ENCODE measurements at regions not wholly inside any gene's neighbourhood (a gene's known extent, or its start where the extent isn't known, plus 50 kb on each side); places are given as distances from the start of the nearest gene placed in this dataset.

- no peaks in the 10 kb centered on the region for H3K4me1 ChIP-seq (ENCODE audit: control insufficient read depth in 2 of 2, insufficient read depth in 2 of 2, low read length in 2 of 2)
- no peaks in the 10 kb centered on the region for H3K36me3 ChIP-seq (ENCODE audit: control insufficient read depth in 2 of 2, insufficient read depth in 2 of 2, low read length in 1 of 2)
- no peak for DNase-seq (ENCODE audit: low read depth in 6 of 9, low spot score in 9 of 9)
- WGBS = 98% methylated on average over 4 of the region's 4 CpGs
- H3K27me3 ChIP-seq (ENCODE audit: control insufficient read depth in 2 of 2, insufficient read depth in 1 of 2, low read length in 1 of 2) = no peaks in the 10 kb centered on the region
- H3K9me3 ChIP-seq (ENCODE audit: control insufficient read depth in 2 of 2, insufficient read depth in 1 of 2, low read length in 1 of 2) = no peaks in the 10 kb centered on the region
- no peak overlapping the region for H3K4me3 ChIP-seq (ENCODE audit: low read length in 2 of 2)
- no peak overlapping the region for H3K27ac ChIP-seq (ENCODE audit: low read depth in 1 of 2, low read length in 1 of 2)
These were observed 131.0 kb downstream of the ANKRD60 start for GRCh38 chr20:58097429-58097828.

GRCh38 chr20:58096880-58097423 is 131.5 kb downstream of the ANKRD60 start:
- DNase-seq (ENCODE audit: low read depth in 6 of 9, low spot score in 9 of 9) = no peak
- H3K9me3 ChIP-seq (ENCODE audit: control insufficient read depth in 2 of 2, insufficient read depth in 1 of 2, low read length in 1 of 2) = no peaks in the 10 kb centered on the region
- H3K4me3 ChIP-seq (ENCODE audit: low read length in 2 of 2) = no peak overlapping the region
- 65% methylated on average over 8 of the region's 8 CpGs for WGBS
- H3K27me3 ChIP-seq (ENCODE audit: control insufficient read depth in 2 of 2, insufficient read depth in 1 of 2, low read length in 1 of 2) = no peaks in the 10 kb centered on the region
- no peak overlapping the region for H3K27ac ChIP-seq (ENCODE audit: low read depth in 1 of 2, low read length in 1 of 2)
- H3K36me3 ChIP-seq (ENCODE audit: control insufficient read depth in 2 of 2, insufficient read depth in 2 of 2, low read length in 1 of 2) = no peaks in the 10 kb centered on the region
- H3K4me1 ChIP-seq (ENCODE audit: control insufficient read depth in 2 of 2, insufficient read depth in 2 of 2, low read length in 2 of 2) = no peaks in the 10 kb centered on the region

- 73% methylated on average over 4 of the region's 4 CpGs for WGBS
- no peaks in the 10 kb centered on the region for H3K9me3 ChIP-seq (ENCODE audit: control insufficient read depth in 2 of 2, insufficient read depth in 1 of 2, low read length in 1 of 2)
- H3K4me1 ChIP-seq (ENCODE audit: control insufficient read depth in 2 of 2, insufficient read depth in 2 of 2, low read length in 2 of 2) = no peaks in the 10 kb centered on the region
- no peak for DNase-seq (ENCODE audit: low read depth in 6 of 9, low spot score in 9 of 9)
- no peak overlapping the region for H3K4me3 ChIP-seq (ENCODE audit: low read length in 2 of 2)
- no peak overlapping the region for H3K27ac ChIP-seq (ENCODE audit: low read depth in 1 of 2, low read length in 1 of 2)
- no peaks in the 10 kb centered on the region for H3K36me3 ChIP-seq (ENCODE audit: control insufficient read depth in 2 of 2, insufficient read depth in 2 of 2, low read length in 1 of 2)
- no peaks in the 10 kb centered on the region for H3K27me3 ChIP-seq (ENCODE audit: control insufficient read depth in 2 of 2, insufficient read depth in 1 of 2, low read length in 1 of 2)
These were observed 133.8 kb downstream of the ANKRD60 start for GRCh38 chr20:58094698-58095097.

DNA sequence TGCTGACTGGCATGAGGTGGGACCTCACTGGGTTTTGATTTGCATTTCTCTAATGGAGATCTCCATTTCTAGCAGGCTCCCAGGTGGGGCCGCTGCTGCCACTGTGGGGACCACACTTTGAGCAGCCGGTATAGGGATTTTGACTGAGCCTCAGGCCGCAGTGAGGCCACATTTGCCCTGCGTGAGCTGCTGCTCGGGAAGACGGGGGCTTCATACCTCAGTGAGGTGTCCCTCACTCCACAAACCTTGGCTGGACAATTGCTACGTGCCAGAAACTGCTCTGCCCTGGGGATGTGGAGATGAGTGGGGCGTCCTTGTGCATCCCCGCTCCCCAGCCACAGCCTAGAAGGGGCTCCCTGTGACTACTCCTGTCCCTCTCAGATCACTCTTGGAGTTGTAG is 134.3 kb downstream of the ANKRD60 start:
- Histone ChIP-seq H3K36me3 (ENCODE audit: control insufficient read depth in 2 of 2, insufficient read depth in 2 of 2, low read length in 1 of 2) (no peaks in the 10 kb centered on the region), H3K4me1 (ENCODE audit: control insufficient read depth in 2 of 2, insufficient read depth in 2 of 2, low read length in 2 of 2) (no peaks in the 10 kb centered on the region), H3K27ac (ENCODE audit: low read depth in 1 of 2, low read length in 1 of 2) (no peak overlapping the region), H3K9me3 (ENCODE audit: control insufficient read depth in 2 of 2, insufficient read depth in 1 of 2, low read length in 1 of 2) (no peaks in the 10 kb centered on the region), H3K27me3 (ENCODE audit: control insufficient read depth in 2 of 2, insufficient read depth in 1 of 2, low read length in 1 of 2) (no peaks in the 10 kb centered on the region), H3K4me3 (ENCODE audit: low read length in 2 of 2) (no peak overlapping the region)
- no peak for DNase-seq (ENCODE audit: low read depth in 6 of 9, low spot score in 9 of 9)
- 96% methylated on average over 9 of the region's 9 CpGs for WGBS

GRCh38 chr20:58092871-58093270 is 135.6 kb downstream of the ANKRD60 start:
- no peaks in the 10 kb centered on the region for H3K27me3 ChIP-seq (ENCODE audit: control insufficient read depth in 2 of 2, insufficient read depth in 1 of 2, low read length in 1 of 2)
- 93% methylated on average over 11 of the region's 11 CpGs for WGBS
- DNase-seq (ENCODE audit: low read depth in 6 of 9, low spot score in 9 of 9) = no peak

DNA sequence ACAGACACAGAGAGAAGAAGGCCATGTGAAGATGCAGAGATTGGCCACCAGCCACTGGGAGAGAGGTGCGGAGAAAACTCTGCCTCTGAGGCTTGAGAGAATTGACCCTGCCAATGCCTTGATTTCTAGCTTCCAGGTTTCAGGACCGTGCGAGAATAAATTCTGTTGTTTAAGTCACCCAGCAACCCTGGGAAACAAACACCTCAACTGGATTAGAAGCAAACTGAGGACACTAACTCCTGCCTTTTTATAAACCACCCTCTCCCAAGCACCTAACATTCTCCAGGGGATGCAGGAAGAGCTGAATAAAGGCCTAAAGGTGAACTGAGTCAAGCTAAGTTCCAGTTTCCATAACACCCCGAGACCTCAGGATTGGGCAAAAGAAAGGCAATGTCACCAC is 136.1 kb downstream of the ANKRD60 start:
- WGBS = 99% methylated on average over 4 of the region's 4 CpGs
- H3K36me3 ChIP-seq (ENCODE audit: control insufficient read depth in 2 of 2, insufficient read depth in 2 of 2, low read length in 1 of 2) = no peaks in the 10 kb centered on the region
- H3K4me3 ChIP-seq (ENCODE audit: low read length in 2 of 2) = no peak overlapping the region
- no peaks in the 10 kb centered on the region for H3K27me3 ChIP-seq (ENCODE audit: control insufficient read depth in 2 of 2, insufficient read depth in 1 of 2, low read length in 1 of 2)
- H3K27ac ChIP-seq (ENCODE audit: low read depth in 1 of 2, low read length in 1 of 2) = no peak overlapping the region
- no peaks in the 10 kb centered on the region for H3K4me1 ChIP-seq (ENCODE audit: control insufficient read depth in 2 of 2, insufficient read depth in 2 of 2, low read length in 2 of 2)
- no peak for DNase-seq (ENCODE audit: low read depth in 6 of 9, low spot score in 9 of 9)
- H3K9me3 ChIP-seq (ENCODE audit: control insufficient read depth in 2 of 2, insufficient read depth in 1 of 2, low read length in 1 of 2) = no peaks in the 10 kb centered on the region

More at GRCh38 chr20:58092871-58093270, 135.6 kb downstream of the ANKRD60 start:
- H3K27ac ChIP-seq (ENCODE audit: low read depth in 1 of 2, low read length in 1 of 2) = no peak overlapping the region
- H3K36me3 ChIP-seq (ENCODE audit: control insufficient read depth in 2 of 2, insufficient read depth in 2 of 2, low read length in 1 of 2) = no peaks in the 10 kb centered on the region
- no peaks in the 10 kb centered on the region for H3K4me1 ChIP-seq (ENCODE audit: control insufficient read depth in 2 of 2, insufficient read depth in 2 of 2, low read length in 2 of 2)
- no peak overlapping the region for H3K4me3 ChIP-seq (ENCODE audit: low read length in 2 of 2)
- H3K9me3 ChIP-seq (ENCODE audit: control insufficient read depth in 2 of 2, insufficient read depth in 1 of 2, low read length in 1 of 2) = no peaks in the 10 kb centered on the region

- Histone ChIP-seq H3K27ac (ENCODE audit: low read depth in 1 of 2, low read length in 1 of 2) (no peak overlapping the region), H3K4me1 (ENCODE audit: control insufficient read depth in 2 of 2, insufficient read depth in 2 of 2, low read length in 2 of 2) (no peaks in the 10 kb centered on the region), H3K9me3 (ENCODE audit: control insufficient read depth in 2 of 2, insufficient read depth in 1 of 2, low read length in 1 of 2) (no peaks in the 10 kb centered on the region), H3K27me3 (ENCODE audit: control insufficient read depth in 2 of 2, insufficient read depth in 1 of 2, low read length in 1 of 2) (no peaks in the 10 kb centered on the region), H3K4me3 (ENCODE audit: low read length in 2 of 2) (no peak overlapping the region), H3K36me3 (ENCODE audit: control insufficient read depth in 2 of 2, insufficient read depth in 2 of 2, low read length in 1 of 2) (no peaks in the 10 kb centered on the region)
- WGBS = 88% methylated on average over 8 of the region's 8 CpGs
- no peak for DNase-seq (ENCODE audit: low read depth in 6 of 9, low spot score in 9 of 9)
These were observed 136.6 kb downstream of the ANKRD60 start for GRCh38 chr20:58091810-58092209.

GRCh38 chr20:58090161-58090560 is 138.3 kb downstream of the ANKRD60 start:
- H3K4me1 ChIP-seq (ENCODE audit: control insufficient read depth in 2 of 2, insufficient read depth in 2 of 2, low read length in 2 of 2) = no peaks in the 10 kb centered on the region
- DNase-seq (ENCODE audit: low read depth in 6 of 9, low spot score in 9 of 9) = no peak
- no peak overlapping the region for H3K4me3 ChIP-seq (ENCODE audit: low read length in 2 of 2)
- H3K27ac ChIP-seq (ENCODE audit: low read depth in 1 of 2, low read length in 1 of 2) = no peak overlapping the region
- WGBS = 95% methylated on average over 3 of the region's 3 CpGs
- H3K27me3 ChIP-seq (ENCODE audit: control insufficient read depth in 2 of 2, insufficient read depth in 1 of 2, low read length in 1 of 2) = no peaks in the 10 kb centered on the region
- no peaks in the 10 kb centered on the region for H3K9me3 ChIP-seq (ENCODE audit: control insufficient read depth in 2 of 2, insufficient read depth in 1 of 2, low read length in 1 of 2)
- no peaks in the 10 kb centered on the region for H3K36me3 ChIP-seq (ENCODE audit: control insufficient read depth in 2 of 2, insufficient read depth in 2 of 2, low read length in 1 of 2)

DNA sequence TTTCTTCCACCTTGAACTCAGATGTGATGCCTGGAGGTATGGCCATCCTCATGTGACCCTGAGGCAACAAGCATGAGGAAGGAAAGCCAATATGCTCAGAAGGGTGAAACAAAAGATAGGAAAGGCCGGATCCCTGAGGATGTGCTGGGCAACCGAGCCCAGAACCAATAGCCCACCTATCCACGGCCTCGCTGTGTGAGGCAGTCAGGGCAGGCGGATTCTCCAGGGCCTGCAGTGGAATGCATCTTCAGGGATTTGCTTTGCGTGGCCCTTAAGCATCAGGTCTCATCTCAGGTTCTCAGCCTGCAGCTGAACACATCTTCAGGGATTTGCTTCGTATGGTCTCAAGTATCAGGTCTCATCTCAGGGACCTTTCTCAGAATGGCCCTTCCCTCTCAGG is 139.8 kb downstream of the ANKRD60 start:
- no peaks in the 10 kb centered on the region for H3K36me3 ChIP-seq (ENCODE audit: control insufficient read depth in 2 of 2, insufficient read depth in 2 of 2, low read length in 1 of 2)
- no peaks in the 10 kb centered on the region for H3K9me3 ChIP-seq (ENCODE audit: control insufficient read depth in 2 of 2, insufficient read depth in 1 of 2, low read length in 1 of 2)
- H3K4me3 ChIP-seq (ENCODE audit: low read length in 2 of 2) = no peak overlapping the region
- no peaks in the 10 kb centered on the region for H3K27me3 ChIP-seq (ENCODE audit: control insufficient read depth in 2 of 2, insufficient read depth in 1 of 2, low read length in 1 of 2)
- H3K4me1 ChIP-seq (ENCODE audit: control insufficient read depth in 2 of 2, insufficient read depth in 2 of 2, low read length in 2 of 2) = no peaks in the 10 kb centered on the region
- H3K27ac ChIP-seq (ENCODE audit: low read depth in 1 of 2, low read length in 1 of 2) = no peak overlapping the region
- no peak for DNase-seq (ENCODE audit: low read depth in 6 of 9, low spot score in 9 of 9)
- 96% methylated on average over 7 of the region's 7 CpGs for WGBS

- DNase-seq (ENCODE audit: low read depth in 6 of 9, low spot score in 9 of 9) = no peak
- 94% methylated on average over 7 of the region's 7 CpGs for WGBS
- Histone ChIP-seq H3K9me3 (ENCODE audit: control insufficient read depth in 2 of 2, insufficient read depth in 1 of 2, low read length in 1 of 2) (no peaks in the 10 kb centered on the region), H3K27ac (ENCODE audit: low read depth in 1 of 2, low read length in 1 of 2) (no peak overlapping the region), H3K4me3 (ENCODE audit: low read length in 2 of 2) (no peak overlapping the region), H3K4me1 (ENCODE audit: control insufficient read depth in 2 of 2, insufficient read depth in 2 of 2, low read length in 2 of 2) (no peaks in the 10 kb centered on the region), H3K27me3 (ENCODE audit: control insufficient read depth in 2 of 2, insufficient read depth in 1 of 2, low read length in 1 of 2) (no peaks in the 10 kb centered on the region), H3K36me3 (ENCODE audit: control insufficient read depth in 2 of 2, insufficient read depth in 2 of 2, low read length in 1 of 2) (no peaks in the 10 kb centered on the region)
These were observed 140.3 kb downstream of the ANKRD60 start for GRCh38 chr20:58088105-58088504.

Measured in thymus (tissue), 11 donors.